OCI-LY7 (cell line): ENCODE measurements at regions not wholly inside any gene's neighbourhood (a gene's known extent, or its start where the extent isn't known, plus 50 kb on each side); places are given as distances from the start of the nearest gene placed in this dataset.

Experiments
- CTCF ChIP-seq: fragments of 200-600 bp; sonication (generic); conservative IDR thresholded peaks from 2 replicates; pipeline ENCODE4 v1.5.1; 2014; ENCODE audit warnings: mild to moderate bottlenecking, antibody characterized with exemption, low read length, moderate library complexity, mixed read lengths
- EZH2phosphoT487 ChIP-seq: fragments of 200-600 bp; sonication (generic); IDR thresholded peaks from 2 replicates; pipeline ENCODE4 v1.6.1; 2018; ENCODE audit warnings: low read depth, borderline replicate concordance, mild to moderate bottlenecking, mixed run types, antibody characterized with exemption, low read length, moderate library complexity, mixed read lengths

- no peak for TF ChIP-seq CTCF
- TF ChIP-seq EZH2phosphoT487: no peak
Measured at GRCh38 chr12:116492703-116493324, 66.4 kb upstream of the MAP1LC3B2 start.
